ENCODE measurements at regions not wholly inside any gene's neighbourhood (a gene's known extent, or its start where the extent isn't known, plus 50 kb on each side); places are given as distances from the start of the nearest gene placed in this dataset.

GRCh38 chr14:23704890-23705289 lies 68.7 kb downstream of the DHRS2 start:
- TF ChIP-seq CTCF (conservative IDR thresholded peaks at IDR 0.05) (no peak), EZH2 (IDR thresholded peaks at IDR 0.05; ENCODE audit: low read depth) (no peak)

All from PC-9 (cell line).